H7 (cell line): ENCODE measurements at regions not wholly inside any gene's neighbourhood (a gene's known extent, or its start where the extent isn't known, plus 50 kb on each side); places are given as distances from the start of the nearest gene placed in this dataset.

ENCODE experiments used
- DNase-seq: peaks from one replicate; pipeline ENCODE4 v3.0.0; 2012
- H3K27me3 ChIP-seq: 2 replicates; pipeline ENCODE4 v1.6.0; 2011; ENCODE audit warnings: mild to moderate bottlenecking, low read length; ENCODE audit not compliant: control insufficient read depth, insufficient read depth
- H3K36me3 ChIP-seq: replicated peaks from 2 replicates; pipeline ENCODE4 v1.5.1; 2011; ENCODE audit warnings: low read length; ENCODE audit not compliant: control insufficient read depth, insufficient read depth
- H3K4me3 ChIP-seq: 2 replicates; pipeline ENCODE4 v1.5.1; 2011; ENCODE audit warnings: low read depth, mild to moderate bottlenecking, control low read depth, low read length, moderate library complexity; ENCODE audit not compliant: insufficient read depth

DNA sequence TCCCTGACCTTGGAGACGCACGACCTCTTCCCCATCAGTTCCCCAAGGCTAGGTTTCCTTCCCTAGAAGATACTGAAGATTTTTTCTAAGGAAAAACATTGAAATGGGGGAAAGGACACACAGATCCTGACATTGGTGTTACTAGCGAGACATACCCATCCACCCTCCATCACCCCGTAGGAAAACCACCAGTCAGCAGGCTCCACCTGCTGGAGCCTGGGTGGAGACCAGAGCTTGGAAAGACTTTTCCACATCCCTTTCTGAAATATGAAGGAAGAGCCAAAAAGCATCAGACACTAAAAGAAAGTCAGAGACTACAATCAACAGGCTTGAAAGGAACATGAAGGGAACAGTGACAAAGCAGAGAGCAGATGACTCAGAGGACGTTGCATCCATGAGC, 638.0 kb downstream of the IRX1 start:
- H3K4me3 ChIP-seq, result no peak overlapping the region
- peak; percentile 44 for DNase-seq
- H3K27me3 ChIP-seq, result peaks cover 6% of the 10 kb centered on the region
- no peaks in the 10 kb centered on the region for H3K36me3 ChIP-seq

DNA sequence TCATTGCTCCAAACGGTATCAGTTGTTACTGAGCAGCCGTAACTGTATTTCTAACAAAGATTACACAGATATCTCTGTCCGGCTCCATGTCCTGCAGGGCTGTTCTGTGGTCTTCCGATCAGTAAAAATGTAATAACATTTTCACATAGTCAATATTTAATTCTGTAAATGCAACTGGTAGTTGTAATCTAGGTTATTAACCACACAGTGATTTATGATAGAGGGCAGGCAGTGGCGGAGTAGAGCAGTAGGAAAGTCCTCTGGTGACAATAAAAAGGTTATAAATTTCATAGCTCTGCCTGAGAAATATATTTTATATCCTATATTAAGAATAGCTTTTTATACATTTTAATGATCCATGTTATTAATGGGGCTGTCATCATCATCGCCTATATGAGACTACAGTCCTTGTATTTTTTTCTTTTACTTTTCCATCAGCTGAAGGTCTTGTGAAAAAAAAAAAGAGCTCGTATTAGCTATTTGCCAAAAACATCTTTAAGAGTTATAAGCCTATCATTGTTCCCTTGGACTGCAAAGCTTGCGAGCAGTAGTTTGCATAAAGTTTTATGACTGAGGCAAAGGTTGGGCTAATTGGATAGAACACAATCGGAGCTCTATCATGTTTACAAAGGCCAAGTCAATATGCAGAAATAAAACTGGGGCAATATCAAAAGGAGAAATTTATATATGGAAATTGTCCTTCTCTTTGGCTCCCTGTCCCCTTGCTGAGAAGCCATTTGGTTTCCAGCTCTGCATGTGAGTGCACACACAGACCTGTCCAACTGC, 648.0 kb downstream of the IRX1 start:
- H3K27me3 ChIP-seq, result no peaks in the 10 kb centered on the region
- H3K4me3 ChIP-seq, result no peak overlapping the region
- H3K36me3 ChIP-seq, result no peaks in the 10 kb centered on the region
- DNase-seq, result no peak

DNA sequence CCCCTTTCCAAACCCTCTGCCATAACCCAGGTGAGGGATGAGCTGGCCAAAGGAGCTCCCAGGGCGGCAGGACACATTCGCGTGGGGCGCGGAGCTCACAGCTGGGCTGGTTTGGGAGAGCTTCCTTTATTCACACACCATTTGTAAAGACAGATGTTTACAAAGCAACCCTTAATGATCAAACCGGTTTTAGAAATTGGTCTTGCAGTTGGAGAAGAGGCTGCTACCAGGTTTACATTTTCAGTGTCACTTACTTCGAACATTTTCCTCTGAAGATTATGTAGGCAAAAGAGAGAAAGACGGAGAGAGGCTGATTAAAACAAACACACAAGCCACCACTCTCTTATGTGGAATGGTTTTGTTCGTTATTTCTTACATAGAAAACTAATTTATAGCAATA, 648.7 kb downstream of the IRX1 start:
- Histone ChIP-seq H3K27me3 (no peaks in the 10 kb centered on the region), H3K4me3 (no peak overlapping the region), H3K36me3 (no peaks in the 10 kb centered on the region)
- DNase-seq, result no peak

DNA sequence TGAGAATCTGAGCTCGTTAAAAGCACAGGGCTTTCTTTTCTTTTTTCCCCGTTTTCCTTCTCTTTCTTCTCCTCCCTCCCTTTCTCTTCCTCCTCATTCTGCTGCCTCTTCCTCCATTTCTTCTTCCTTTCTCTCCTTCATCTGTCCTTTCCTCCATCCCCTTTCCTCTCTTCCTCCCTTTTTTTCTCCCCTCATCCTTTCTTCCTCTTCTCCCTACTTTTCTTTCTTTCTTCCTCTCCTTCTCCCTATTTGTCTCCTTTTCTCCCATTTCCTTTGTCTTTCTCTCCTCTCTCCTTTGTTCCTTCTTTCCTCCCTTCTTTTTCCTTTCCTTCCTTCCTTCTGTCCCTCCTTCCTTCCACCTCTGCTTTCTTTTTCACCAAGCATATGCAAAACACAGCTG, 649.4 kb downstream of the IRX1 start:
- Histone ChIP-seq H3K4me3 (no peak overlapping the region), H3K36me3 (no peaks in the 10 kb centered on the region), H3K27me3 (no peaks in the 10 kb centered on the region)
- DNase-seq, result no peak

DNA sequence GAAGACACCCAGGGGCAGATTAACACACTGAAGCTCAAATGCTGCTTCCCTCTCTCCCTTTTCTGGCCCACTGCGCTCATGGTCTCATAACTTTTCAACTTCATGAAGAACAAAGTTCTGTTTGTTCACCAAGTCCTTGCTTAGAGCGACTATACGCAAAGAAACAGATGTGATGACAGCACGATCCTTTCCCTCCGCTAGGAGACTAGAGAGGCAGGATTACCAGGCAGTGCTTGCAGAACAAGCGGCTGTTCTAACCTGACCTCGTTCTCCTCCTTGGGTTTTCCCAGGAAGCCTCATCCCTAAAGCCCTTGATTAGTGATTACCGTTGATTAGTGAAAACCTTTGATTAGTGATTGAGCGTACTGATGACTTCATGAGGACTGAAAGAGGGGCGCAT, 649.9 kb downstream of the IRX1 start:
- no peaks in the 10 kb centered on the region for H3K36me3 ChIP-seq
- no peaks in the 10 kb centered on the region for H3K27me3 ChIP-seq
- DNase-seq, result no peak
- H3K4me3 ChIP-seq, result no peak overlapping the region

DNA sequence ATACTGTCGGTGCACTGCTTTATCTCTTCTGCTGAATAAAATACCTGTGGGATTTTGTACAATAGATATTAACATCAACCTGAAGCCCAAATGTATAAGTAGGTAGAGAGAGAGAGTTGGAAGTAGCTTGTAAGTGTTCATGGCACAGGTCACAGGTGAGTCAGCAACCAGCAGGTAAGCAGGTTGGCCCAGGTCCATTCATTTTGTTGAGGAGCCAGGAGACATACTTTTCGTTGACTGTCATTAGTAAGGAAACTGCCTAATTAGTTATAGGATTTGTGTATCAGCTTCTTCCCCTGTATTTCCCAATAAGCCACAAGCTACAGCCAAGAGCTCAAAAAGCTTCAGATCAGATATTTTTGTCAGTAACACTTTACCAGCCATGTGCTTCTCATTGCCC, 650.8 kb downstream of the IRX1 start:
- no peaks in the 10 kb centered on the region for H3K27me3 ChIP-seq
- DNase-seq, result no peak
- H3K36me3 ChIP-seq, result no peaks in the 10 kb centered on the region
- no peak overlapping the region for H3K4me3 ChIP-seq

DNA sequence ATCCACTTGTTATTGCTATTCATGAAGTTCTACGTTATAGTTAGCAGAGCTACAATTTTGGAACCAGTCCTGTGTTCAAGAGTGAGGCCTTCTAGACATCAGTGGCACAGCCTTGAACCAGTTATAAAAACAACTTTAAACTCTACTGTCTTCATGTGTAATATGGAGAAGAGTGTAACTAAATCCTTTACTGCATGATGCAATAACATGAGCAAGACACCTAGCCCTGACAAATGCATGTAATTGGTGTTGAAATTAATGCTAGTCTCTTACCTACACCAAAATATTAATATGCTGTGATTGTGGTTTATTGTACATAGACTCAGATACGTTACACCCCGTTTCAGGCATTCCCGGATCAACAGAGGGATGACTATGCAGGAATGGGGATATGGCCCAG, 654.6 kb downstream of the IRX1 start:
- Histone ChIP-seq H3K4me3 (no peak overlapping the region), H3K27me3 (no peaks in the 10 kb centered on the region), H3K36me3 (no peaks in the 10 kb centered on the region)
- DNase-seq, result no peak

DNA sequence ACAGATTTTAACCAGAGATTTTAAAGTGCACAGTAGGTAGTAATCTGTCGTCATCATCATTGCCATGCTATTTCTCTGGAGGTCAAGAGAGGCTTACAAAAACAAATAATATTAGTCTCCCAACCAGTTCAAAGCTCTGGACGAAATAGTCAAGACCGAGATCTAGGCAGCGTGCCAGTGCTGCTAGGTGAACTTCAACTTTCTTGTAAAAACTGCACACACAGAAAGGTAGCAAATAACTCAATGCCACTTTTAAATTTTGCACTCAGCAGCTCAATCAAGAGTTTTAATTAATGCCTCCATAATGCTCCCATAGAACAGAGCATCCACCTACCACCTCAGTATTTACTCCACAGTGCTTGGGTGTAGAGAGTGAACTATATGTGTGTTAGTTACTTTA, 656.8 kb downstream of the IRX1 start:
- DNase-seq, result no peak
- Histone ChIP-seq H3K27me3 (no peaks in the 10 kb centered on the region), H3K36me3 (no peaks in the 10 kb centered on the region), H3K4me3 (no peak overlapping the region)

DNA sequence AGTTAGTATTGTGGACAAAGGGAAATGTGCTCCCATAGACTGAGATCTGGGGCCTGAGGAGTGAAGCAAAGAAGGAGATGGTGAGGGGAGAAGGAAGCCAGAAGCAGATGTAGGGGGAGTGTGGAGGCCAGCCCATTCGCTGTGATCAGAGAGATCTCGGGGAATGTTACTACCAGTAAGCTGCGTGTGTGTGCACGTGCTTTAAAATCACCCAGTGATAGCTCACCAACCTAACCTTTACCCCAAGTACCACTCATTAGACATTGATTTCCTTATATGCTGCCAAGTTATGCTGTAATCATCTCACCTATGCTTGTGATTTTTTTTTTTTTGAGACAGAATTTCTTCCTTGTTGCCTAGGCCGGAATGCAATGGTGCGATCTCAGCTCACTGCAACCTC, 659.1 kb downstream of the IRX1 start:
- no peak overlapping the region for H3K4me3 ChIP-seq
- no peak for DNase-seq
- H3K36me3 ChIP-seq, result no peaks in the 10 kb centered on the region
- no peaks in the 10 kb centered on the region for H3K27me3 ChIP-seq

DNA sequence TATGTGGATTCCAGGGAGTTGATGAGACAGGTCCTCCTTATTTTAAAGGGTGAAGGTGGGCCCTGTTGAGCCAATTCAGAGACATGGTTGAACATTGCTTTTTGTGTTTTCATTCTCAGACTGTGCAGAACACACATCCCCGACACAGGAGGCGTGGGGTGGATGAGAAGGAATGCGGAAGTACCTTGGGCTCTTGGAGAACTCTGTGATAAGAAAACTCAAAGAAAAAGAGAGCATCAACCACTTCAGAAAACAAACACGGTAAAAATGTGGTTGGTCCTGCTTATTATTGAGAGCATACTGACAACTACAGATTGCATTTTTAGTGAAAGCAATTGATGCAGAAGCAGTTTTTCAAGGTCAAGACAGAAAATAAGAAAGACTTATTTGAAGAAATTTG, 659.8 kb downstream of the IRX1 start:
- Histone ChIP-seq H3K27me3 (no peaks in the 10 kb centered on the region), H3K4me3 (no peak overlapping the region), H3K36me3 (no peaks in the 10 kb centered on the region)
- DNase-seq, result no peak

DNA sequence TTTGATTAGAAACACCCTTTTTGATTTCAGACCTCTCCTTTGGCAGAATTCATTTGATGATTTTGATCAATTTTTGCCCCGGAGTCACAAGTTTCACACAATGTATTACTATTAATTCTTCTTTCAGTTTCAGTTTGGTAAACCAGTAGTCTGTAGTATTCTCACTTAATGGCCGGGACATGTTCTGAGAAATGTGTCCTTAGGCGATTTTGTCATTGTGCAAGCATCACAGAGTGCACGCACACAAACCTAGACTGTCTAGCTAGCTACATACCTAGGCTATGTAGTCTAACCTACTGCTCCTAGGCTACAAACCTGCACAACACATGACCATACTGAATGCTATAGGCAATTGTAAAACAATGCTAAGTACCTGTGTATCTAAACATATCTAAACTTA, 662.5 kb downstream of the IRX1 start:
- Histone ChIP-seq H3K4me3 (no peak overlapping the region), H3K27me3 (no peaks in the 10 kb centered on the region), H3K36me3 (no peaks in the 10 kb centered on the region)
- no peak for DNase-seq

DNA sequence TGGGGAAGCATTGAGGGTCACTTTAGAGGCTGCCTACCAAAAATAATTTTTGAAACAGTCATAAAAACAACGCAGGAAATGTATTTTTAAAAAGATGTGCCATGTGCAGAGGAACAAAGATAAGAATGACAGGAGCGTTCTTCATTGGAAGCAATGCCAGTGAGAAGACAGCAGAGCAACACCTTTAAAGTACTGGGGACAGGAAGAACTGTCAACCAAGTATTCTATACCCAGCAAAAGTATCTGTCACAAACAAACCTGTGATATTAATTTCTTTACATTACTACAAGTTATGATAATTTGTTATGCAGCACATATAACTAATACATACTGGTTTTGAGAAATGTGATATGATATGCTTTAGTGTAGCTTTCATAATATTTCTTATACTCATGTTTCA, 675.6 kb downstream of the IRX1 start:
- Histone ChIP-seq H3K27me3 (no peaks in the 10 kb centered on the region), H3K4me3 (no peak overlapping the region)

DNA sequence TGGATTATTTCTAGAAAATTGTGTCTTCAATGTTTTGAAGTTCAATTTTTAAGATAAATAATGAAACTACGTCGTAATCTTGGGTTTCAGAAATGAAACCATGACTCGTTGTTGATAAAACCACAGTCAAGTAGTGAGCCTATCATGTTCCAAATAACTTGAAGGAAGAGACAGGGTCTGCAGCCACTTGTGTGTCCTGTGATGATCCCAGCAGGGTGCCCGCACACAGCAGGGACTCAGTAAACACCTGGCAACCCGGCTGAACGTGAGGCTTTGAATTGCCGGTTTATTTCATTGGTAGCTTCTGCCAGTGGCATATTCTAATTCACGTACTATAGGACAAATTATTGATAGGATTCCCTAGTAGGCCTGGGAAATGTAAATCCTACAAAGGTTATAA, 679.6 kb downstream of the IRX1 start:
- no peak overlapping the region for H3K4me3 ChIP-seq
- DNase-seq, result peak; percentile 28
- H3K27me3 ChIP-seq, result no peaks in the 10 kb centered on the region
- H3K36me3 ChIP-seq, result no peaks in the 10 kb centered on the region

More for the DNA sequence above, 675.6 kb downstream of the IRX1 start:
- no peaks in the 10 kb centered on the region for H3K36me3 ChIP-seq
- no peak for DNase-seq

DNA sequence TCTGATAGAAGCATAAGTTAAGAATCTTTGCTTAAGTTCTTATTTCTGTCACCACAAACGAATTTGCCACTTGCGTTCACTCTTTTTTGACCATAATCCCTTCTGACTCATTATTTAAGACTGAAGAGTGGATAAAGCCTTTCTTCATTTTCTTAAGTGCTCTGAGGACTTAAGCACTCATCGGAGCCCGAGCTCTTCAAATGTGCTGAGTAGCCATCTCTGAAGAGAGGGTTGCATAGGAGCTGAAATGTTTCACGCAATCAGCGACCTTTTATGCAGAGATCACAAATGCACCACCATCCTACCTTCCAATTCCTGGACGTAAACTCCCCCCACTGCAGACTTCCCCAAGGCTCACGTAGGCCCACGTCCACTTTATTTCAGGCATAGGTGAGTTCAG, 699.2 kb downstream of the IRX1 start:
- Histone ChIP-seq H3K4me3 (no peak overlapping the region), H3K27me3 (no peaks in the 10 kb centered on the region), H3K36me3 (no peaks in the 10 kb centered on the region)
- no peak for DNase-seq

DNA sequence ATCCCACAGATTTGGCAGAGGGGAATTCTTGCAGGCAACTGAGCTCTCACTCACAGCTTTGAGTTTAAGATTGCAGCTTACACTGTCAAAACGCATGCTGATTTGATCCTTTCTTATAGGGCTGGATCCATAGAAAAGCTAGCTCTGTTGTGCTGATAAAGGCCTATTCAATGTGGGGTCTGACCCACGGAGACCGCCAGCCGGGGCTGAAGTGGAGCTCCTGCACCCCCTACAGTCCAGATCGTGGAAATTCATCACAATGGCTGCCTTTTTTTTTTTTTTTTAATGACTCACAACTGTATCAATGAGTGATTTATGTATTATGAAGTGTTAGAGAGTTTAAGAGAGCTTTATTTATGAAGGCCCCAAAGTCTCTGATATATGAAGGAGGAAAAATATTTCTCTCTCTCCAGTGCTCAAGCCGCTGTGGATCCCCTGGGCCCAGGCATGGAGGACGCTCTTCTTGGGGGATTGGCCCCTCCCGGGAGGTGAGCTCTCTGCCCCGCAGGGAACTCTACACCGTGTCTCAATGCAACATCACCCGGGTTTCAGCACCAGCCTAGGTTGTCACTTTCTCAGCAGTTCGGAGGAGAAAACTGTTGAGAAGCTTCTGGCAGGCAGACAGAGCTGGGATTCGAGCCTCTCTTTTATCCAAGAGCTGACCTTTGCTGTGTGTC, 700.2 kb downstream of the IRX1 start:
- Histone ChIP-seq H3K4me3 (no peak overlapping the region), H3K36me3 (no peaks in the 10 kb centered on the region), H3K27me3 (no peaks in the 10 kb centered on the region)
- DNase-seq, result peak; percentile 70
